CD4-positive, alpha-beta T cell treated with Interleukin-15 for 1 hour (primary cell): ENCODE measurements at regions not wholly inside any gene's neighbourhood (a gene's known extent, or its start where the extent isn't known, plus 50 kb on each side); places are given as distances from the start of the nearest gene placed in this dataset.
"Not testable (repeated sequence)": the region's sequence is repeated elsewhere in the genome, so short reads cannot be mapped to it uniquely, and the experiment has no call there.

ENCODE experiments used
- DNase-seq: peaks from one replicate; pipeline ENCODE4 v3.0.0-alpha.2; 2020

- no peak for DNase-seq
Measured at GRCh38 chr4:164614329-164614728, 139.6 kb upstream of the SMIM31 start.

- DNase-seq = no peak
Measured at GRCh38 chr4:164614999-164615398, 138.9 kb upstream of the SMIM31 start.

- no peak for DNase-seq
Measured at GRCh38 chr4:164615964-164616363, 138.0 kb upstream of the SMIM31 start.

GRCh38 chr4:164616961-164617360, 137.0 kb upstream of the SMIM31 start:
- no peak for DNase-seq

GRCh38 chr4:164617426-164617825, 136.5 kb upstream of the SMIM31 start:
- no peak for DNase-seq

- DNase-seq = no peak
Measured at GRCh38 chr4:164617911-164618310, 136.0 kb upstream of the SMIM31 start.

- DNase-seq = no peak
Measured at GRCh38 chr4:164621886-164622521, 131.9 kb upstream of the SMIM31 start.

- no peak for DNase-seq
Measured at GRCh38 chr4:164623099-164623498, 130.8 kb upstream of the SMIM31 start.

- no peak for DNase-seq
Measured at GRCh38 chr4:164639001-164639400, 114.9 kb upstream of the SMIM31 start.

GRCh38 chr4:164648151-164648848, 105.6 kb upstream of the SMIM31 start:
- DNase-seq = no peak

- no peak for DNase-seq
Measured at GRCh38 chr4:164648849-164649212, 105.1 kb upstream of the SMIM31 start.

GRCh38 chr4:164659765-164660164, 94.2 kb upstream of the SMIM31 start:
- no peak for DNase-seq

GRCh38 chr4:164676152-164676551, 77.8 kb upstream of the SMIM31 start:
- DNase-seq = not testable (repeated sequence)

GRCh38 chr4:164683040-164683439, 70.9 kb upstream of the SMIM31 start:
- DNase-seq = no peak

- DNase-seq = no peak
Measured at GRCh38 chr4:164695650-164696049, 58.3 kb upstream of the SMIM31 start.

- no peak for DNase-seq
Measured at GRCh38 chr4:164700471-164700870, 53.5 kb upstream of the SMIM31 start.

- no peak for DNase-seq
Measured at GRCh38 chr4:164701665-164702064, 52.3 kb upstream of the SMIM31 start.
